HG03139 (cell line): ENCODE measurements at regions not wholly inside any gene's neighbourhood (a gene's known extent, or its start where the extent isn't known, plus 50 kb on each side); places are given as distances from the start of the nearest gene placed in this dataset.

ENCODE experiments used
- ATAC-seq: cut with Tn5 transposase; IDR thresholded peaks from one replicate; pipeline ENCODE4 v1.9.1; 2021; ENCODE audit not compliant: unreplicated experiment

GRCh38 chr6:104575536-104575935 is 284.2 kb downstream of the HACE1 start:
- no peak for ATAC-seq

- no peak for ATAC-seq
Observed at GRCh38 chr6:104574135-104574750, 285.5 kb downstream of the HACE1 start.

- no peak for ATAC-seq
Observed at GRCh38 chr6:104573350-104573749, 286.4 kb downstream of the HACE1 start.

GRCh38 chr6:104572901-104573300 is 286.8 kb downstream of the HACE1 start:
- ATAC-seq = no peak

- no peak for ATAC-seq
Observed at GRCh38 chr6:104566411-104566810, 293.3 kb downstream of the HACE1 start.

GRCh38 chr6:104563306-104563705 is 296.4 kb downstream of the HACE1 start:
- no peak for ATAC-seq

GRCh38 chr6:104559435-104560202 is 300.1 kb downstream of the HACE1 start:
- ATAC-seq = no peak

GRCh38 chr6:104558746-104559145 is 301.0 kb downstream of the HACE1 start:
- ATAC-seq = no peak

GRCh38 chr6:104548297-104548696 is 311.4 kb downstream of the HACE1 start:
- no peak for ATAC-seq

GRCh38 chr6:104541411-104541810 is 318.3 kb downstream of the HACE1 start:
- no peak for ATAC-seq

GRCh38 chr6:104540743-104541142 is 319.0 kb downstream of the HACE1 start:
- ATAC-seq = no peak

- ATAC-seq = no peak
Observed at GRCh38 chr6:104539173-104539572, 320.5 kb downstream of the HACE1 start.

GRCh38 chr6:104537872-104538271 is 321.8 kb downstream of the HACE1 start:
- ATAC-seq = no peak

GRCh38 chr6:104537180-104537579 is 322.5 kb downstream of the HACE1 start:
- no peak for ATAC-seq

GRCh38 chr6:104532462-104532861 is 327.3 kb downstream of the HACE1 start:
- no peak for ATAC-seq

- no peak for ATAC-seq
Observed at GRCh38 chr6:104531646-104532045, 328.1 kb downstream of the HACE1 start.

- ATAC-seq = no peak
Observed at GRCh38 chr6:104527761-104528415, 331.8 kb downstream of the HACE1 start.

- ATAC-seq = no peak
Observed at GRCh38 chr6:104527311-104527710, 332.4 kb downstream of the HACE1 start.

GRCh38 chr6:104526376-104526775 is 333.3 kb downstream of the HACE1 start:
- no peak for ATAC-seq

GRCh38 chr6:104525677-104526322 is 333.9 kb downstream of the HACE1 start:
- peak; percentile 96 for ATAC-seq

- no peak for ATAC-seq
Observed at GRCh38 chr6:104522533-104522932, 337.2 kb downstream of the HACE1 start.

- ATAC-seq = no peak
Observed at GRCh38 chr6:104521176-104521575, 338.5 kb downstream of the HACE1 start.
